DND-41 (cell line): ENCODE measurements at regions not wholly inside any gene's neighbourhood (a gene's known extent, or its start where the extent isn't known, plus 50 kb on each side); places are given as distances from the start of the nearest gene placed in this dataset.

ENCODE experiments used
- EZH2 ChIP-seq: IDR thresholded peaks from 3 replicates; pipeline ENCODE4 v1.6.1; 2012; ENCODE audit warnings: borderline replicate concordance, low read depth, mild to moderate bottlenecking, moderate library complexity, low read length, inconsistent platforms; ENCODE audit not compliant: severe bottlenecking
- TF ChIP-seq, protein P1 (sequence below): IDR thresholded peaks from 2 replicates; pipeline ENCODE4 v1.5.1; 2012; ENCODE audit warnings: borderline replicate concordance, low read length, moderate library complexity, mild to moderate bottlenecking; ENCODE audit not compliant: poor library complexity, severe bottlenecking; ENCODE audit errors: extremely low read depth

DNA sequence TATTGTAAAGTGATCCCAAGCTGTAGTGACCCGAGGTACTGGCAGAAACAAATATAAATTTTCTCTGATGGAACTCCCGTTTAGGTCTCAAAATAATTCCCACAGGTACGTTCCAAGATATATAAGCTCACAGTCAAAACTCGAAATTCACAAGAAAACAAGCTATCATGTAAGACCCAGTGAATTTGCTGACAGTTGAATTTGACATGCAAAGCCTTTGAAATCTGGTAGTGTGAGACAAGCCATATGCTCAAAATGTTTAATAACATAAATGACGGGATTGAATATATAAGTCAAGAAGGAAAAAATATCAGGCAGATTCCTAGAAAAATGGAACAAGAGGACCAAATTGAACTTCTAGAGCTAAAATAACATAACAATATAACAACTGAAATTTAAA lies 252.8 kb downstream of the TMA16 start:
- TF ChIP-seq, protein P1, sequence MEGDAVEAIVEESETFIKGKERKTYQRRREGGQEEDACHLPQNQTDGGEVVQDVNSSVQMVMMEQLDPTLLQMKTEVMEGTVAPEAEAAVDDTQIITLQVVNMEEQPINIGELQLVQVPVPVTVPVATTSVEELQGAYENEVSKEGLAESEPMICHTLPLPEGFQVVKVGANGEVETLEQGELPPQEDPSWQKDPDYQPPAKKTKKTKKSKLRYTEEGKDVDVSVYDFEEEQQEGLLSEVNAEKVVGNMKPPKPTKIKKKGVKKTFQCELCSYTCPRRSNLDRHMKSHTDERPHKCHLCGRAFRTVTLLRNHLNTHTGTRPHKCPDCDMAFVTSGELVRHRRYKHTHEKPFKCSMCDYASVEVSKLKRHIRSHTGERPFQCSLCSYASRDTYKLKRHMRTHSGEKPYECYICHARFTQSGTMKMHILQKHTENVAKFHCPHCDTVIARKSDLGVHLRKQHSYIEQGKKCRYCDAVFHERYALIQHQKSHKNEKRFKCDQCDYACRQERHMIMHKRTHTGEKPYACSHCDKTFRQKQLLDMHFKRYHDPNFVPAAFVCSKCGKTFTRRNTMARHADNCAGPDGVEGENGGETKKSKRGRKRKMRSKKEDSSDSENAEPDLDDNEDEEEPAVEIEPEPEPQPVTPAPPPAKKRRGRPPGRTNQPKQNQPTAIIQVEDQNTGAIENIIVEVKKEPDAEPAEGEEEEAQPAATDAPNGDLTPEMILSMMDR = no peak
- no peak for TF ChIP-seq EZH2
